ENCODE measurements at regions not wholly inside any gene's neighbourhood (a gene's known extent, or its start where the extent isn't known, plus 50 kb on each side); places are given as distances from the start of the nearest gene placed in this dataset.

GRCh38 chr6:101290346-101290745, 103.2 kb upstream of the GRIK2 start:
- ATAC-seq = no peak
- no peak for TF ChIP-seq POLR2A (IDR thresholded peaks at IDR 0.05)
- TF ChIP-seq POLR2AphosphoS5 (IDR thresholded peaks at IDR 0.05) = no peak
- no peak for TF ChIP-seq CTCF (IDR thresholded peaks at IDR 0.05)
- TF ChIP-seq EP300 (IDR thresholded peaks at IDR 0.05) = no peak
- Histone ChIP-seq H3K27me3 (no peaks in the 10 kb centered on the region), H3K4me3 (no peak overlapping the region), H3K9me3 (no peaks in the 10 kb centered on the region), H3K36me3 (no peaks in the 10 kb centered on the region), H3K27ac (no peak overlapping the region), H3K4me1 (no peaks in the 10 kb centered on the region)
- WGBS, 2 donors (ENCODE audit: low coverage in 1 of 2) = 45 to 69% methylated on average over 2 of the region's 2 CpGs

DNA sequence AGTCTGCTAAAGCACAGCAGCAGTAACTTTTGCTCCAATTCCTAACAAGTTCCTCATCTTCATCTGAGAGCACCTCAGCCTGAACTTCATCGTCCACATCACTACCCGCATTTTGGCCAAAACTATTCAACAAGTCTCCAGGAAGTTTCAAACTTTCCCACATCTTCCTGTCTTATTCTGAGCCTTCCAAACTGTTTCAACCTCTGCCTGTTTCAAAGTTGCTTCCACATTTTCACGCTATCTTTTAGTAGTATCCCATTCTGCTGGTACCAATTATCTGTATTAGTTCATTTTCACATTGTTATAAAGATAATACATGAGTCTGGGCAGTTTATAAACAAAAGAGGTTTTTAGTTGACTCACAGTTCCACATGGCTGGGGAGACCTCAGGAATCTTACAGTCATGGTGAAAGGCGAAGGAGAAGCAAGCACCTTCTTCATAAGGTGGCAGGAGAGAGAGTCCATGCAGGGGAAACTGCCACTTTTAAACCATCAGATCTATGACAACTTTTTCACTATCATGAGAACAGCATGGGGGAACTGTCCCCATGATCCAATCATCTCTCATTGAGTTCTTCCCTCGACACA, 99.4 kb upstream of the GRIK2 start:
- WGBS, 2 donors (ENCODE audit: low coverage in 1 of 2) = 76 to 87% methylated on average over 3 to 5 of the region's 5 CpGs
- no peaks in the 10 kb centered on the region for H3K4me1 ChIP-seq
- no peak overlapping the region for H3K4me3 ChIP-seq
- H3K27ac ChIP-seq = no peak overlapping the region
- H3K27me3 ChIP-seq = no peaks in the 10 kb centered on the region
- H3K36me3 ChIP-seq = no peaks in the 10 kb centered on the region
- H3K9me3 ChIP-seq = no peaks in the 10 kb centered on the region
- TF ChIP-seq CTCF (IDR thresholded peaks at IDR 0.05) (no peak), POLR2A (IDR thresholded peaks at IDR 0.05) (no peak), EP300 (IDR thresholded peaks at IDR 0.05) (no peak), POLR2AphosphoS5 (IDR thresholded peaks at IDR 0.05) (no peak)
- ATAC-seq = no peak

- H3K4me3 ChIP-seq = no peak overlapping the region
- no peak for ATAC-seq
- no peaks in the 10 kb centered on the region for H3K27me3 ChIP-seq
- no peak overlapping the region for H3K27ac ChIP-seq
- H3K4me1 ChIP-seq = no peaks in the 10 kb centered on the region
- TF ChIP-seq POLR2AphosphoS5 (IDR thresholded peaks at IDR 0.05) = no peak
- TF ChIP-seq POLR2A (IDR thresholded peaks at IDR 0.05) = no peak
- no peak for TF ChIP-seq CTCF (IDR thresholded peaks at IDR 0.05)
- no peak for TF ChIP-seq EP300 (IDR thresholded peaks at IDR 0.05)
- no peaks in the 10 kb centered on the region for H3K9me3 ChIP-seq
- no peaks in the 10 kb centered on the region for H3K36me3 ChIP-seq
These were observed 98.8 kb upstream of the GRIK2 start for GRCh38 chr6:101294676-101295075.

DNA sequence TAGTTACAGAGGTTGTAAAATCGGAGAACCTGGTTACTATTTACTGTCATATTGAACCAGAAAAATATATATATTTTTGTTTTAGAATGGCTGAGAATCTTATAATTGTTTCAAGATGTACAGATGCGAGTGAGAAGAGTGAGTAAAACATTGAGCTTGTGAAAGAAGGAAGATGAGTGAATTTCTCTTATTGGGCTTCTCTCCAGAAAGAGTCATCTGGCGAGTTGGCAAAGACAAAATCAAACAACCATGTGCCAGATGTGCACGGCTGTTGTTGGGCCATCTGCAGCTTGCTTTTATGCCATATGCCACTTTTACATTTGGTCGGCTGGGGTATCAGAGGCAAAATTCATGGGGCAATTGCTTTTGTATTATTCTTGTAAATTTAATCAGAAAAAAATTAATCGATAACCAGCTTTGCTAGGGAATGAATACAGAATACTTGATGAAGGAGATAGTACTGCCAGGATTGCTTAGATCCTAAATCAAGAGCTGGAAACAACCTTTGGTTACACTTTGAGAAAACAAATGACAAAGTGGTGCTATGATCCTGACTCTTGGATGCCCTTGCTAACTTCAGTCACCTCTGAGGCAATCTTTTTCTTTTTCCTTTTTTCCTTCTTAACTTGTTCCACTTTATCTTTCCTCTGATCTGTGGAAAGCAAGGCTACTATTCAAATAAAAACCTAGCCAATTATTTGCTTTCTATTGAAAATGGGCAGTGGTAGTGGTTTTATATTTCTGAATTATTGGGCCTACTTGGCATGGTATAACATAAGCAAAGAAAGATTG, 97.1 kb upstream of the GRIK2 start:
- 53 to 59% methylated on average over 6 of the region's 6 CpGs for WGBS, 2 donors (ENCODE audit: low coverage in 1 of 2)
- Histone ChIP-seq H3K4me1 (no peaks in the 10 kb centered on the region), H3K27me3 (no peaks in the 10 kb centered on the region), H3K36me3 (no peaks in the 10 kb centered on the region), H3K4me3 (no peak overlapping the region), H3K27ac (no peak overlapping the region), H3K9me3 (no peaks in the 10 kb centered on the region)
- no peak for ATAC-seq
- TF ChIP-seq CTCF (IDR thresholded peaks at IDR 0.05) = no peak
- no peak for TF ChIP-seq POLR2A (IDR thresholded peaks at IDR 0.05)
- TF ChIP-seq EP300 (IDR thresholded peaks at IDR 0.05) = no peak
- no peak for TF ChIP-seq POLR2AphosphoS5 (IDR thresholded peaks at IDR 0.05)

- Histone ChIP-seq H3K36me3 (no peaks in the 10 kb centered on the region), H3K27ac (no peak overlapping the region), H3K9me3 (peaks cover 0 to 15% (median 0%) of the 10 kb centered on the region in 3 donors), H3K27me3 (no peaks in the 10 kb centered on the region), H3K4me1 (no peaks in the 10 kb centered on the region), H3K4me3 (no peak overlapping the region)
- no peak for ATAC-seq
- WGBS, 2 donors (ENCODE audit: low coverage in 1 of 2) = 89% methylated on average over 1 of the region's 1 CpG; no CpG with 5 or more reads in 1 of the 2 donors
- TF ChIP-seq POLR2AphosphoS5 (IDR thresholded peaks at IDR 0.05) = no peak
- no peak for TF ChIP-seq EP300 (IDR thresholded peaks at IDR 0.05)
- TF ChIP-seq CTCF (IDR thresholded peaks at IDR 0.05) = no peak
- no peak for TF ChIP-seq POLR2A (IDR thresholded peaks at IDR 0.05)
These were observed 90.9 kb upstream of the GRIK2 start for GRCh38 chr6:101302593-101302992.

All from gastroesophageal sphincter (tissue), 4 donors.